MM.1S (cell line): ENCODE measurements at regions not wholly inside any gene's neighbourhood (a gene's known extent, or its start where the extent isn't known, plus 50 kb on each side); places are given as distances from the start of the nearest gene placed in this dataset.

Source experiments
- DNase-seq: peaks from one replicate; pipeline ENCODE4 v3.0.0-alpha.2; 2015
- H2AFZ ChIP-seq: fragments of 300-600 bp; sonication (generic); 2 replicates; pipeline ENCODE4 v1.6.0; 2016; ENCODE audit warnings: antibody characterized with exemption, low read length
- H3F3A ChIP-seq: fragments of 300-600 bp; sonication (generic); 2 replicates; pipeline ENCODE4 v1.6.1; 2016; ENCODE audit warnings: mild to moderate bottlenecking, antibody characterized with exemption, low read length, moderate library complexity, mixed read lengths; ENCODE audit not compliant: insufficient read depth
- H3K27ac ChIP-seq: fragments of 300-600 bp; sonication (generic); 2 replicates; pipeline ENCODE4 v1.5.1; 2016; ENCODE audit warnings: mild to moderate bottlenecking, low read length
- H3K27me3 ChIP-seq: fragments of 300-600 bp; sonication (generic); replicated peaks from 2 replicates; pipeline ENCODE4 v1.6.0; 2016; ENCODE audit warnings: low read length; ENCODE audit not compliant: insufficient read depth
- H3K36me3 ChIP-seq: fragments of 300-600 bp; sonication (generic); replicated peaks from 2 replicates; pipeline ENCODE4 v1.6.1; 2016; ENCODE audit warnings: mild to moderate bottlenecking, low read length, mixed read lengths; ENCODE audit not compliant: insufficient read depth
- H3K4me1 ChIP-seq: fragments of 300-600 bp; sonication (generic); 2 replicates; pipeline ENCODE4 v1.6.1; 2016; ENCODE audit warnings: low read length, mixed read lengths
- H3K4me2 ChIP-seq: fragments of 300-600 bp; sonication (generic); 2 replicates; pipeline ENCODE4 v1.6.0; 2016; ENCODE audit warnings: low read depth, low read length
- H3K4me3 ChIP-seq: fragments of 300-600 bp; sonication (generic); 2 replicates; pipeline ENCODE4 v1.5.1; 2016; ENCODE audit warnings: low read length, mixed read lengths
- H3K79me2 ChIP-seq: fragments of 300-600 bp; sonication (generic); 2 replicates; pipeline ENCODE4 v1.6.1; 2016; ENCODE audit warnings: mixed run types, low read length, mixed read lengths
- H3K9ac ChIP-seq: fragments of 300-600 bp; sonication (generic); 2 replicates; pipeline ENCODE4 v1.6.1; 2016; ENCODE audit warnings: low read length, mixed read lengths
- H3K9me2 ChIP-seq: fragments of 300-600 bp; sonication (generic); replicated peaks from 2 replicates; pipeline ENCODE4 v1.6.1; 2016; ENCODE audit warnings: mild to moderate bottlenecking, low read length, mixed read lengths; ENCODE audit not compliant: insufficient read depth
- H3K9me3 ChIP-seq: fragments of 300-600 bp; sonication (generic); replicated peaks from 2 replicates; pipeline ENCODE4 v1.6.1; 2016; ENCODE audit warnings: mild to moderate bottlenecking, low read length, mixed read lengths; ENCODE audit not compliant: insufficient read depth
- H4K20me1 ChIP-seq: fragments of 300-600 bp; sonication (generic); 2 replicates; pipeline ENCODE4 v1.6.1; 2016; ENCODE audit warnings: mild to moderate bottlenecking, low read length, moderate library complexity, mixed read lengths; ENCODE audit not compliant: insufficient read depth
- EZH2 ChIP-seq: fragments of 300-600 bp; sonication (generic); optimal IDR thresholded peaks from 2 replicates; pipeline ENCODE3; 2017; ENCODE audit warnings: low read depth, mild to moderate bottlenecking, antibody characterized with exemption, low read length, mixed read lengths
- EZH2phosphoT487 ChIP-seq: fragments of 300-600 bp; sonication (generic); IDR thresholded peaks from 2 replicates; pipeline ENCODE4 v1.6.1; 2018; ENCODE audit warnings: antibody characterized with exemption, low read length
- TF ChIP-seq, protein P1 (sequence below): fragments of 300-600 bp; sonication (generic); IDR thresholded peaks from 2 replicates; pipeline ENCODE4 v1.5.1; 2016; ENCODE audit warnings: antibody characterized with exemption, low read length, mixed read lengths

DNA sequence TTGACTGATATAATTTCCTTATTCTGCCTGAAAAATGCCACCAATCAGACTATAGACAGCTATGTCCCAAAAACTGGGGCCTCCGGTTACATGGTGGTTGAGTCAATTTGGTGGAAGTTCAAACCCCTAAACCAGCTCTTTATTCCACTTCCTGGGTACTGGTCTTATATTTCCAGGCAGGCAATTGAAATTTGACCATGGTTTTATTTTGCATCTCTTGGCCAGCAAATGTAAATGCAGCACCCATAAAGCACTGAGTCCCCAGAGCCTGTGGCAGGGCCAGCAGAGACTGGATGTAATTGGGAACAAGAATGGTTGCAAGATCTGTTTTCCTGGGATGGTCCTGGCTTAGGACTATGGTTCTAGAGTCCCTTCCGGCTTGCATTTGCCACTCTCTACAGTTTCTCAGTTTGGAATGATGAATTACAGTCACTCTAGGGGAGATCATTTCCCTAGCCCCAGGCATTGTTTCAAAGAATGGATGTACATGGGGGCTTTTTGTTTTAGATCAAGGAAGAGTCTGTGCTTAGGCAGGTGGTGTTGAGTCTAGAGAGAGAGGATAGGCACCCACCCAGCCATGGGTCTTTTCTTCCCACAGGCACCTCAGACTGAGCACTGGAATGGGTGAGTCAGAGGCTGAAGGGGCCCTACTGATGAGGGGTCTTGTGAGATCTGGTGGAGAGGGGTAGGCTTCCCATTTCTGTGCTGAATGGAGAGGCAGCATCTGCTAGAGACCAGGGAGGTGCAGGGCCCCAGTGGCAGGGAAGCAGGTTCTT is 108.4 kb upstream of the CDC42EP3 start:
- no peaks in the 10 kb centered on the region for H3K9me2 ChIP-seq
- H3K79me2 ChIP-seq = no peaks in the 10 kb centered on the region
- TF ChIP-seq EZH2phosphoT487 = no peak
- TF ChIP-seq, protein P1, sequence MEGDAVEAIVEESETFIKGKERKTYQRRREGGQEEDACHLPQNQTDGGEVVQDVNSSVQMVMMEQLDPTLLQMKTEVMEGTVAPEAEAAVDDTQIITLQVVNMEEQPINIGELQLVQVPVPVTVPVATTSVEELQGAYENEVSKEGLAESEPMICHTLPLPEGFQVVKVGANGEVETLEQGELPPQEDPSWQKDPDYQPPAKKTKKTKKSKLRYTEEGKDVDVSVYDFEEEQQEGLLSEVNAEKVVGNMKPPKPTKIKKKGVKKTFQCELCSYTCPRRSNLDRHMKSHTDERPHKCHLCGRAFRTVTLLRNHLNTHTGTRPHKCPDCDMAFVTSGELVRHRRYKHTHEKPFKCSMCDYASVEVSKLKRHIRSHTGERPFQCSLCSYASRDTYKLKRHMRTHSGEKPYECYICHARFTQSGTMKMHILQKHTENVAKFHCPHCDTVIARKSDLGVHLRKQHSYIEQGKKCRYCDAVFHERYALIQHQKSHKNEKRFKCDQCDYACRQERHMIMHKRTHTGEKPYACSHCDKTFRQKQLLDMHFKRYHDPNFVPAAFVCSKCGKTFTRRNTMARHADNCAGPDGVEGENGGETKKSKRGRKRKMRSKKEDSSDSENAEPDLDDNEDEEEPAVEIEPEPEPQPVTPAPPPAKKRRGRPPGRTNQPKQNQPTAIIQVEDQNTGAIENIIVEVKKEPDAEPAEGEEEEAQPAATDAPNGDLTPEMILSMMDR = no peak
- no peak for TF ChIP-seq EZH2
- H3K4me3 ChIP-seq = no peak overlapping the region
- 0 out of 2 replicates have a peak, but pooled peaks cover 3% of the 10 kb centered on the region for H3K4me1 ChIP-seq
- H3K9ac ChIP-seq = no peak overlapping the region
- no peaks in the 10 kb centered on the region for H3F3A ChIP-seq
- DNase-seq = no peak
- no peak overlapping the region for H3K27ac ChIP-seq
- H2AFZ ChIP-seq = no peak overlapping the region
- H3K9me3 ChIP-seq = no peaks in the 10 kb centered on the region
- no peaks in the 10 kb centered on the region for H3K27me3 ChIP-seq
- H3K4me2 ChIP-seq = no peak overlapping the region
- H4K20me1 ChIP-seq = no peaks in the 10 kb centered on the region
- no peaks in the 10 kb centered on the region for H3K36me3 ChIP-seq

DNA sequence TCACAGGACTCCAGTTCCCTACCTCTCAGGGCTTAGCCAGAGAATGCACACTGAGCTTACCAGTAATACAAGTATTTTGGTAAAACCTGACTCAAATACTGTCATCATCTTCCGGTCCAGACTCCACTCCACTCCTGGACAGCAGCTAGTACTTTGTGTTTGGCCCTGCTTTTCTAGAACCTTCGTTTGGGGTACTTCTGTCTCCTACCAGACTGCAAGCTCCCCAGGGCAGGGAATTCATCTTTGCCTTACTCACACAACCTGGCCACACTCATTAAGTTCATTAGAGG is 108.9 kb upstream of the CDC42EP3 start:
- TF ChIP-seq EZH2 (no peak), EZH2phosphoT487 (no peak)
- TF ChIP-seq, protein P1 = no peak
- H3F3A ChIP-seq = no peaks in the 10 kb centered on the region
- no peak overlapping the region for H3K27ac ChIP-seq
- H3K36me3 ChIP-seq = no peaks in the 10 kb centered on the region
- DNase-seq = no peak
- no peaks in the 10 kb centered on the region for H3K79me2 ChIP-seq
- no peaks in the 10 kb centered on the region for H3K9me2 ChIP-seq
- no peak overlapping the region for H3K4me3 ChIP-seq
- H2AFZ ChIP-seq = no peak overlapping the region
- H4K20me1 ChIP-seq = no peaks in the 10 kb centered on the region
- H3K27me3 ChIP-seq = no peaks in the 10 kb centered on the region
- no peak overlapping the region for H3K9ac ChIP-seq
- 0 out of 2 replicates have a peak, but pooled peaks cover 3% of the 10 kb centered on the region for H3K4me1 ChIP-seq
- no peaks in the 10 kb centered on the region for H3K9me3 ChIP-seq
- H3K4me2 ChIP-seq = no peak overlapping the region

DNA sequence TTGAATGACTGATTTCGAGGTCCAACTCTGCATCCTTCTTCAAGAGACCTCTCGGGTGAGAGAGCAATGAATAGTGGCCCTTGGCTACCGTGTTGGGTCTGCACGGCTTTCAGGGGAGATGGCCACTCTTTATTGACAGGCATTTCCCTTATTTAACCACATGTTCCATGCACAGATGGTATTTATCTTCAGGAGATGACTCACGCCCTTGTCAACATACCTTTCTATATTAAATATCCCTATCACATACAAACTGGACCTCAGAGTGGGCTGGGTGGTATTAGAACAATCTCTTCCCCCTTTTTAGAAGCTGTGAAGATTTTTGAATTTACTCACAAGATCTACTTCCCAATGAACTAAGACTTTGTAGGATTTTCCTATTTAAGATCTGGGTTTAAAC is 109.6 kb upstream of the CDC42EP3 start:
- no peak overlapping the region for H2AFZ ChIP-seq
- no peaks in the 10 kb centered on the region for H3F3A ChIP-seq
- no peak overlapping the region for H3K4me3 ChIP-seq
- no peaks in the 10 kb centered on the region for H4K20me1 ChIP-seq
- TF ChIP-seq EZH2phosphoT487 (no peak), EZH2 (no peak)
- TF ChIP-seq, protein P1 = no peak
- no peak for DNase-seq
- no peaks in the 10 kb centered on the region for H3K9me3 ChIP-seq
- H3K4me1 ChIP-seq = 0 out of 2 replicates have a peak, but pooled peaks cover 3% of the 10 kb centered on the region
- H3K4me2 ChIP-seq = no peak overlapping the region
- H3K9ac ChIP-seq = no peak overlapping the region
- H3K79me2 ChIP-seq = no peaks in the 10 kb centered on the region
- H3K9me2 ChIP-seq = no peaks in the 10 kb centered on the region
- H3K27ac ChIP-seq = no peak overlapping the region
- H3K36me3 ChIP-seq = no peaks in the 10 kb centered on the region
- H3K27me3 ChIP-seq = no peaks in the 10 kb centered on the region
